ENCODE measurements at regions not wholly inside any gene's neighbourhood (a gene's known extent, or its start where the extent isn't known, plus 50 kb on each side); places are given as distances from the start of the nearest gene placed in this dataset.

DNA sequence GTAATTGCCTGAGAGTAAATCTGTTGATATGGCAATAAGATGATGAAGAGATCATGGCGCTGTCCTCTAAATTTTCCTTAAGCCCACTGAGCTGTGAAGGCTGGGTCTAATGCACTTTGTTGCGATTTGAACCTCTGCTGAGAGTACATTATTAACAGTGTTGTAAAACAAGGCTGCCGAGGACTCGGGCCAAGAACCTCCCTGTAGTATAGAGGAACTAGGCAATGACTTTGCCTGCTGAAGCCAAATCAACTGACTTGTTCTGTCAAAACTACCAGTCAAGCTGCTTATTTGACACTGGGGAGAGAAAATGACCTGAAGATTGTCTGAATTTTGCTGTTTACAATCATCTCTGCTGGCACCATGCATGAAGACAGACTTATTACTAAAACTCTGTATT, 1154.7 kb downstream of the DTWD2 start:
- TF ChIP-seq, protein P1, sequence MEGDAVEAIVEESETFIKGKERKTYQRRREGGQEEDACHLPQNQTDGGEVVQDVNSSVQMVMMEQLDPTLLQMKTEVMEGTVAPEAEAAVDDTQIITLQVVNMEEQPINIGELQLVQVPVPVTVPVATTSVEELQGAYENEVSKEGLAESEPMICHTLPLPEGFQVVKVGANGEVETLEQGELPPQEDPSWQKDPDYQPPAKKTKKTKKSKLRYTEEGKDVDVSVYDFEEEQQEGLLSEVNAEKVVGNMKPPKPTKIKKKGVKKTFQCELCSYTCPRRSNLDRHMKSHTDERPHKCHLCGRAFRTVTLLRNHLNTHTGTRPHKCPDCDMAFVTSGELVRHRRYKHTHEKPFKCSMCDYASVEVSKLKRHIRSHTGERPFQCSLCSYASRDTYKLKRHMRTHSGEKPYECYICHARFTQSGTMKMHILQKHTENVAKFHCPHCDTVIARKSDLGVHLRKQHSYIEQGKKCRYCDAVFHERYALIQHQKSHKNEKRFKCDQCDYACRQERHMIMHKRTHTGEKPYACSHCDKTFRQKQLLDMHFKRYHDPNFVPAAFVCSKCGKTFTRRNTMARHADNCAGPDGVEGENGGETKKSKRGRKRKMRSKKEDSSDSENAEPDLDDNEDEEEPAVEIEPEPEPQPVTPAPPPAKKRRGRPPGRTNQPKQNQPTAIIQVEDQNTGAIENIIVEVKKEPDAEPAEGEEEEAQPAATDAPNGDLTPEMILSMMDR (IDR thresholded peaks at IDR 0.05; ENCODE audit: insufficient read depth, low read length): no peak
- no peak for DNase-seq (ENCODE audit: low read depth)
- H3K4me3 ChIP-seq (ENCODE audit: low read depth, low read length): no peak overlapping the region

DNA sequence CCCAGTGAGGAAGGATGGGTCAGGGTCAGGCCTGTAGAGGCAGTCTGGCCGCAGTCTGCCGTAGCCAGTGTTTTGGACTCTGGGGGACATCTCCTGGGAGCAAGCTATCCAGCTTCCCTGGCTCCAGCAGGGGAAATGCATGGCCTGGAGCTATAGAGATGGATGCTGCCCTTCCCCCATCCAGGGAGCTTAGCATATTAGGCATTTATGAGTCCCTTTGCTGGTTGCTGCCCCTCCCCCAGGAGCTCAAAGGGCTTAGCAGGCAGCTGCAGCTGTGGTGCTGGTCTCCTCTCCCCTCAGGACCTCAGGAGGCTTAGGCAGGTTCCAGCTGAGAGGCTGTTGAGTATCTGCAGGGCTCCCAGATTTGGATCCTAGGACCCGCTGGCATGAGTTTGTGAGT, 1158.7 kb downstream of the DTWD2 start:
- TF ChIP-seq, protein P1 (IDR thresholded peaks at IDR 0.05; ENCODE audit: insufficient read depth, low read length): no peak
- DNase-seq (ENCODE audit: low read depth): no peak
- no peak overlapping the region for H3K4me3 ChIP-seq (ENCODE audit: low read depth, low read length)

- TF ChIP-seq, protein P1 (IDR thresholded peaks at IDR 0.05; ENCODE audit: insufficient read depth, low read length): no peak
- no peak for DNase-seq (ENCODE audit: low read depth)
- no peak overlapping the region for H3K4me3 ChIP-seq (ENCODE audit: low read depth, low read length)
These were observed 1174.5 kb downstream of the DTWD2 start for GRCh38 chr5:117813850-117814249.

GRCh38 chr5:117812861-117813260, 1175.5 kb downstream of the DTWD2 start:
- no peak overlapping the region for H3K4me3 ChIP-seq (ENCODE audit: low read depth, low read length)
- no peak for DNase-seq (ENCODE audit: low read depth)
- TF ChIP-seq, protein P1 (IDR thresholded peaks at IDR 0.05; ENCODE audit: insufficient read depth, low read length): no peak

DNA sequence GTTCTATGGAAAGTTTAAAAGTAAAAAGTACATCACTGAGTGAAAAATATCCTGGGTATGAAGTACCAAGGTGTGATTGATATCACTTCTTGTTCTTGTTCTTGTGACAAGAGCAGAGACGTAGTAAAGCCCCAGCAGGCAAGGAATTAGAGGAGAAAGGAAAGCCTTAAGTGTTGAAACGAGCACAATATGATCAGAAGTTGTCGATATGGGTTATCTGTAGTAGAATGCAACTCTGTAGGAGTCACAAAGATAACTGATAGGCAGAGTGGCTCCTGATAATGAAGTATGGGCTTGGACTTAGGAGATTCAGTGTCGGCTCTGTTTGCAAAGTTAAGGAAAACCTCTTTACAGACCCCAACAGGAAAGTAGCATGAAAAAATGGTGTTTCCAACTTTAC, 1179.1 kb downstream of the DTWD2 start:
- no peak for DNase-seq (ENCODE audit: low read depth)
- H3K4me3 ChIP-seq (ENCODE audit: low read depth, low read length): no peak overlapping the region
- TF ChIP-seq, protein P1 (IDR thresholded peaks at IDR 0.05; ENCODE audit: insufficient read depth, low read length): no peak

DNA sequence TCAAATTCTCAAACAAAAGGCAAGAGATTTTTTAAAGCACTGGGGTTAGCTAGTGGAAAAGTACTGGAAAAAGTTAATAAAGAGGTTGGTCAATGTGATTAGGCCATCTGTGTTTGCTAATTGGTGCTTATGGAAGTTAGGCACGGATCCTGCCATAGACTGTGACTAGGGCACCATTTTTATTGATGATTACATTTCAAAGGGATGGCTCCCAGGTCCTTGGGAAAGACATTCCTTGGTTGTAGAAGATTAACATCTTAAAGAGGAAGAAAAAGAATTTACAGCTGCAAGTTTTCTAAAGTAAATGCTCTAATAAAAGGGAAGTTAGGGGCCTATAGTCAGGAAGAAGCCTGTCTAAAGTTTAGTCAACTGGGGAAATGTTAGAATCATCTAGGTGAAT, 1183.3 kb downstream of the DTWD2 start:
- no peak overlapping the region for H3K4me3 ChIP-seq (ENCODE audit: low read depth, low read length)
- TF ChIP-seq, protein P1 (IDR thresholded peaks at IDR 0.05; ENCODE audit: insufficient read depth, low read length): no peak
- no peak for DNase-seq (ENCODE audit: low read depth)

DNA sequence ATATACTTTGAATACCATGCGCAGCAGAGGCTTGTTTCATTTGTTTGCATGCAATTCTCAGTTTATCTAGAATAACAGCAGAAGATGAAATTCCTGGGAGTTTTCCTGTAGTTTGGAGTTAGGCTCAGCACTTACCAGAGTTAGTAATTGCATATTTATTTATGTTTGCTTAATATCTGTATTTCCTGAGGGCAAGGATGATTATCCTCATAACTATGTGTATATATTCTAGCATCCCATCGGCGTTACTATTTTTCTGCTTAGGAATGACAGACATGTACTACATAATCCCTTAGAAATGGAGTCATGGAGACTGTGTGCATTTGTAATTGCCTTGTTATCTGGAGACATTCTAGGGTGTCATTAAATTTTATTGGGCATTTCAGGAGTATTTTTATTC, 1184.8 kb downstream of the DTWD2 start:
- no peak for DNase-seq (ENCODE audit: low read depth)
- no peak overlapping the region for H3K4me3 ChIP-seq (ENCODE audit: low read depth, low read length)
- TF ChIP-seq, protein P1 (IDR thresholded peaks at IDR 0.05; ENCODE audit: insufficient read depth, low read length): no peak

Data from fibroblast of the aortic adventitia (primary cell).